IMR-90 (cell line): ENCODE measurements at regions not wholly inside any gene's neighbourhood (a gene's known extent, or its start where the extent isn't known, plus 50 kb on each side); places are given as distances from the start of the nearest gene placed in this dataset.

Experiments
- ATAC-seq: fragments of 200-7000 bp; cut with Tn5 transposase; 2 replicates; pipeline ENCODE4 v1.9.1; 2020; ENCODE audit warnings: low read depth, mild to moderate bottlenecking, moderate library complexity
- BruUV-seq: library from RNA; stranded (reverse); fragments of 400-500 nt; replicated peaks from 2 replicates; lab custom pipeline; 2021; lab: Mats Ljungman, UMichigan
- CTCF ChIA-PET: fragments of 300-600 bp; formaldehyde crosslinking; extraction: SDS; loops from one replicate; lab custom pipeline; 2021; ENCODE audit warnings: antibody characterized with exemption; lab: Yijun Ruan, JAX
- POLR2A ChIA-PET: fragments of 300-600 bp; sonication (Branson Sonifier 250); formaldehyde crosslinking; loops from one replicate; lab custom pipeline; 2022; ENCODE audit warnings: antibody characterized with exemption; ENCODE audit not compliant: unreplicated experiment; lab: Charles Lee
- DNase-seq: peaks from one replicate; pipeline ENCODE4 v3.0.0; 2013
- H2AFZ ChIP-seq: replicated peaks from 2 replicates; pipeline ENCODE3; 2013; ENCODE audit warnings: low read length, mild to moderate bottlenecking; ENCODE audit not compliant: poor library complexity
- H2AK5ac ChIP-seq: 2 replicates; pipeline ENCODE4 v1.6.1; 2013; ENCODE audit warnings: low read depth, low read length, inconsistent platforms
- H2AK9ac ChIP-seq: replicated peaks from 2 replicates; pipeline ENCODE3; 2013; ENCODE audit warnings: mild to moderate bottlenecking, low read depth, low read length, moderate library complexity; ENCODE audit not compliant: poor library complexity
- H2BK120ac ChIP-seq: 2 replicates; pipeline ENCODE4 v1.6.1; 2013; ENCODE audit warnings: low read depth, low read length, inconsistent platforms
- H2BK15ac ChIP-seq: 3 replicates; pipeline ENCODE4 v1.6.1; 2013; ENCODE audit warnings: low read depth, low read length, inconsistent platforms
- H2BK20ac ChIP-seq: 2 replicates; pipeline ENCODE4 v1.6.1; 2013; ENCODE audit warnings: low read depth, mild to moderate bottlenecking, inconsistent platforms, low read length, moderate library complexity
- H2BK5ac ChIP-seq: 2 replicates; pipeline ENCODE4 v1.6.1; 2013; ENCODE audit warnings: mild to moderate bottlenecking, low read depth, low read length, inconsistent platforms; ENCODE audit not compliant: poor library complexity, severe bottlenecking
- H3K14ac ChIP-seq: replicated peaks from 2 replicates; pipeline ENCODE4 v1.6.1; 2013; ENCODE audit warnings: low read depth, low read length, inconsistent platforms
- H3K18ac ChIP-seq: 2 replicates; pipeline ENCODE4 v1.6.1; 2013; ENCODE audit warnings: low read depth, low read length, control low read depth
- H3K23ac ChIP-seq: 2 replicates; pipeline ENCODE4 v1.6.1; 2013; ENCODE audit warnings: low read depth, low read length, inconsistent platforms
- H3K27ac ChIP-seq: 2 replicates; pipeline ENCODE4 v1.5.1; 2013; ENCODE audit warnings: mild to moderate bottlenecking, control low read depth, low read length; ENCODE audit not compliant: insufficient read depth
- H3K27me3 ChIP-seq: 2 replicates; pipeline ENCODE4 v1.6.1; 2013; ENCODE audit warnings: low read length; ENCODE audit not compliant: control insufficient read depth, insufficient read depth
- H3K36me3 ChIP-seq: 2 replicates; pipeline ENCODE4 v1.6.1; 2013; ENCODE audit warnings: low read length, mixed read lengths; ENCODE audit not compliant: control insufficient read depth, insufficient read depth
- H3K4ac ChIP-seq: 2 replicates; pipeline ENCODE4 v1.6.1; 2013; ENCODE audit warnings: low read depth, low read length, inconsistent platforms
- H3K4me1 ChIP-seq: 2 replicates; pipeline ENCODE4 v1.6.1; 2013; ENCODE audit warnings: low read length, mixed read lengths; ENCODE audit not compliant: control insufficient read depth, insufficient read depth
- H3K4me2 ChIP-seq: 2 replicates; pipeline ENCODE4 v1.6.1; 2013; ENCODE audit warnings: low read depth, mild to moderate bottlenecking, control low read depth, low read length, moderate library complexity
- H3K4me3 ChIP-seq: 2 replicates; pipeline ENCODE4 v1.5.1; 2013; ENCODE audit warnings: low read depth, mild to moderate bottlenecking, control low read depth, low read length, moderate library complexity; ENCODE audit not compliant: insufficient read depth
- H3K56ac ChIP-seq: 2 replicates; pipeline ENCODE4 v1.6.1; 2013; ENCODE audit warnings: low read length, inconsistent platforms; ENCODE audit not compliant: insufficient read depth; ENCODE audit errors: extremely low read depth
- H3K79me1 ChIP-seq, 2 experiments: 2 replicates each; pipeline ENCODE4 v1.6.1; 2013; ENCODE audit warnings: low read length in 2 of 2, inconsistent platforms in 1 of 2, low read depth in 1 of 2
- H3K9ac ChIP-seq: 2 replicates; pipeline ENCODE4 v1.6.1; 2013; ENCODE audit warnings: low read depth, low read length, control low read depth
- H3K9me1 ChIP-seq: 2 replicates; pipeline ENCODE4 v1.6.1; 2013; ENCODE audit warnings: low read length, inconsistent platforms; ENCODE audit not compliant: insufficient read depth
- H3K9me3 ChIP-seq: 2 replicates; pipeline ENCODE4 v1.6.1; 2013; ENCODE audit warnings: low read length; ENCODE audit not compliant: control insufficient read depth, insufficient read depth
- H4K20me1 ChIP-seq: 2 replicates; pipeline ENCODE4 v1.6.1; 2013; ENCODE audit warnings: low read length, inconsistent platforms; ENCODE audit not compliant: insufficient read depth
- H4K5ac ChIP-seq: 2 replicates; pipeline ENCODE4 v1.6.1; 2013; ENCODE audit warnings: mild to moderate bottlenecking, low read depth, low read length, control low read depth
- H4K8ac ChIP-seq, 2 experiments: 2 replicates each; pipeline ENCODE4 v1.6.1; 2013; ENCODE audit warnings: low read depth in 2 of 2, low read length in 2 of 2, control low read depth in 1 of 2, inconsistent platforms in 1 of 2
- H4K91ac ChIP-seq: 2 replicates; pipeline ENCODE4 v1.6.1; 2013; ENCODE audit warnings: low read depth, low read length, inconsistent platforms; ENCODE audit not compliant: insufficient read depth
- FOS ChIP-seq: fragments of 150-350 bp; IDR thresholded peaks from 2 replicates; pipeline ENCODE4 v1.6.1; 2016; ENCODE audit warnings: low read depth, low read length
- POLR2A ChIP-seq: IDR thresholded peaks from 2 replicates; pipeline ENCODE4 v1.6.1; 2012; ENCODE audit warnings: mild to moderate bottlenecking, low read depth, low read length
- RAD21 ChIP-seq: IDR thresholded peaks from 2 replicates; pipeline ENCODE4 v1.6.1; 2012; ENCODE audit warnings: low read length, improper control_type of control experiment
- RCOR1 ChIP-seq: IDR thresholded peaks from 2 replicates; pipeline ENCODE4 v1.6.1; 2012; ENCODE audit warnings: mild to moderate bottlenecking, low read length, improper control_type of control experiment; ENCODE audit not compliant: insufficient replicate concordance
- RFX5 ChIP-seq: IDR thresholded peaks from 2 replicates; pipeline ENCODE4 v1.8.0; 2012; ENCODE audit warnings: low read depth, mild to moderate bottlenecking, low read length, moderate library complexity
- SMC3 ChIP-seq: fragments of 150-350 bp; IDR thresholded peaks from 2 replicates; pipeline ENCODE4 v1.6.1; 2016; ENCODE audit warnings: low read depth, mild to moderate bottlenecking, antibody characterized with exemption, low read length, moderate library complexity
- whole genome bisulfite sequencing, 2 experiments: methylation state at CpG; one replicate each; pipeline versions ENCODE4 v1.1.5 to v1.1.7; 2013; ENCODE audit warnings: missing lambda C conversion rate in 2 of 2; ENCODE audit not compliant: insufficient read length in 1 of 2; ENCODE audit errors: extremely low coverage in 2 of 2; 5-methylcytosine and 5-hydroxymethylcytosine counted together
- dilution Hi-C: fragments of 300-500 bp; cut with HindIII; formaldehyde crosslinking; loops from one replicate; pipeline ENCODE4 v1.14.3; 2018; ENCODE audit warnings: low sequenced_read_pairs; ENCODE audit not compliant: unreplicated experiment
- in situ Hi-C: fragments of 300-500 bp; cut with MboI; formaldehyde crosslinking; loops from 3 replicates; pipeline ENCODE4 v1.14.3; 2019; ENCODE audit warnings: low sequenced_read_pairs, inconsistent platforms, mixed read lengths
- intact Hi-C: fragments of 100-400 bp; cut with micrococcal nuclease; formaldehyde crosslinking; loops from 2 replicates; pipeline ENCODE4 v1.10.0; 2022

- DNase-seq, result peak; percentile 43
- dilution Hi-C loops (no loop called here), in situ Hi-C loops (no loop called here), intact Hi-C loops (no loop called here)
- Histone ChIP-seq H3K9ac (no peak overlapping the region), H3K9me3 (no peaks in the 10 kb centered on the region), H3K23ac (no peak overlapping the region), H2BK120ac (no peak overlapping the region), H3K4me3 (no peak overlapping the region), H4K91ac (no peak overlapping the region), H2BK15ac (no peak overlapping the region), H2AK5ac (no peak overlapping the region), H3K14ac (no peak overlapping the region), H3K36me3 (no peaks in the 10 kb centered on the region), H4K8ac (no peak overlapping the region), H3K9me1 (no peaks in the 10 kb centered on the region; the same call in 1 of the 2 replicates), H4K20me1 (no peaks in the 10 kb centered on the region), H2AFZ (no peak overlapping the region), H2BK20ac (no peak overlapping the region), H3K4me2 (no peak overlapping the region), H3K79me1 (no peaks in the 10 kb centered on the region), H4K5ac (no peak overlapping the region), H2BK5ac (no peak overlapping the region), H3K4me1 (no peaks in the 10 kb centered on the region), H3K4ac (no peak overlapping the region), H3K56ac (no peak overlapping the region), H3K27me3 (no peaks in the 10 kb centered on the region), H3K27ac (no peak overlapping the region), H3K18ac (no peak overlapping the region), H2AK9ac (no peak overlapping the region)
- TF ChIP-seq POLR2A (no peak), RAD21 (no peak), FOS (no peak), RCOR1 (no peak), RFX5 (no peak), SMC3 (no peak)
- BruUV-seq, result no TSS peak
- ChIA-PET CTCF (interaction anchor here (0.8 kb wide), 1 partner anchor 569 kb away, joined by 4 read pairs; no protein-coding TSS in a partner anchor), POLR2A (no interaction called here)
- ATAC-seq, result no peak
- WGBS, 2 experiments, result no CpG with 5 or more reads among the region's 1 CpG
Observed at GRCh38 chr9:100720922-100721321, 143.0 kb downstream of the CAVIN4 start.
